WTC11 (cell line): ENCODE measurements at regions not wholly inside any gene's neighbourhood (a gene's known extent, or its start where the extent isn't known, plus 50 kb on each side); places are given as distances from the start of the nearest gene placed in this dataset.

ENCODE experiments used
- ATAC-seq: fragments of 200-7000 bp; cut with Tn5 transposase; 2 replicates; pipeline ENCODE4 v1.10.0; 2021; ENCODE audit warnings: mild to moderate bottlenecking, moderate library complexity
- CTCF ChIA-PET: fragments of 300-600 bp; sonication (Branson Sonifier 250); formaldehyde crosslinking; loops from one replicate; lab custom pipeline; 2021; ENCODE audit warnings: antibody characterized with exemption; lab: Charles Lee
- POLR2A ChIA-PET: fragments of 350-600 bp; sonication (Branson Sonifier 250); formaldehyde crosslinking; loops from one replicate; lab custom pipeline; 2021; ENCODE audit warnings: antibody characterized with exemption; lab: Charles Lee
- DNase-seq: peaks from one replicate; pipeline ENCODE4 v3.0.0; 2021; ENCODE audit warnings: low spot score
- H3K27ac Mint-ChIP-seq: 2 replicates; pipeline ENCODE4 v1.8.0; 2021; ENCODE audit warnings: mixed read lengths
- H3K27me3 Mint-ChIP-seq: 2 replicates; pipeline ENCODE4 v1.8.0; 2021; ENCODE audit warnings: low read depth, mild to moderate bottlenecking, moderate library complexity, mixed read lengths
- H3K36me3 Mint-ChIP-seq: 2 replicates; pipeline ENCODE4 v1.8.0; 2021; ENCODE audit warnings: mixed read lengths
- H3K4me1 Mint-ChIP-seq: 2 replicates; pipeline ENCODE4 v1.8.0; 2022; ENCODE audit warnings: mixed read lengths
- H3K4me3 Mint-ChIP-seq: 2 replicates; pipeline ENCODE4 v1.8.0; 2021; ENCODE audit warnings: mild to moderate bottlenecking, moderate library complexity, mixed read lengths
- H3K9me3 Mint-ChIP-seq: 2 replicates; pipeline ENCODE4 v1.8.0; 2021; ENCODE audit warnings: mixed read lengths
- AFF4 ChIP-seq: sonication (generic); formaldehyde crosslinking; IDR thresholded peaks from 2 replicates; pipeline ENCODE4 v1.8.1; 2023; ENCODE audit warnings: mild to moderate bottlenecking, missing genetic modification reagents, borderline replicate concordance
- CTCF ChIP-seq: fragments of 200-600 bp; IDR thresholded peaks from 2 replicates; pipeline ENCODE4 v1.8.0; 2022; ENCODE audit warnings: antibody characterized with exemption
- ELF4 ChIP-seq: sonication (generic); formaldehyde crosslinking; IDR thresholded peaks from 2 replicates; pipeline ENCODE4 v1.8.1; 2022; ENCODE audit warnings: low read depth, mild to moderate bottlenecking, moderate library complexity, missing genetic modification reagents
- ESRRA ChIP-seq: sonication (generic); formaldehyde crosslinking; IDR thresholded peaks from 2 replicates; pipeline ENCODE4 v1.8.1; 2022; ENCODE audit warnings: mild to moderate bottlenecking, missing genetic modification reagents, borderline replicate concordance
- FOXP4 ChIP-seq: sonication (generic); formaldehyde crosslinking; IDR thresholded peaks from 2 replicates; pipeline ENCODE4 v1.8.0; 2022; ENCODE audit warnings: mild to moderate bottlenecking, missing genetic modification reagents
- HMGXB4 ChIP-seq: sonication (generic); formaldehyde crosslinking; IDR thresholded peaks from 2 replicates; pipeline ENCODE4 v1.8.1; 2023; ENCODE audit warnings: mild to moderate bottlenecking, moderate library complexity, missing genetic modification reagents
- JUN ChIP-seq: sonication (generic); formaldehyde crosslinking; IDR thresholded peaks from 2 replicates; pipeline ENCODE4 v1.8.0; 2023; ENCODE audit warnings: mild to moderate bottlenecking, missing genetic modification reagents
- NR2C2 ChIP-seq: sonication (generic); formaldehyde crosslinking; IDR thresholded peaks from 2 replicates; pipeline ENCODE4 v1.8.0; 2022; ENCODE audit warnings: mild to moderate bottlenecking, missing genetic modification reagents
- RELA ChIP-seq: sonication (generic); formaldehyde crosslinking; IDR thresholded peaks from 2 replicates; pipeline ENCODE4 v1.8.1; 2022; ENCODE audit warnings: missing genetic modification reagents, mild to moderate bottlenecking, borderline replicate concordance
- SOX15 ChIP-seq: fragments of 250-450 bp; sonication (Bioruptor Pico); IDR thresholded peaks from 2 replicates; pipeline ENCODE4 v1.9.0; 2021; ENCODE audit warnings: mild to moderate bottlenecking
- ZNF121 ChIP-seq: sonication (generic); formaldehyde crosslinking; IDR thresholded peaks from 2 replicates; pipeline ENCODE4 v1.8.0; 2023; ENCODE audit warnings: missing genetic modification reagents
- ZNF263 ChIP-seq: sonication (generic); formaldehyde crosslinking; IDR thresholded peaks from 2 replicates; pipeline ENCODE4 v1.8.1; 2022; ENCODE audit warnings: low read depth, mild to moderate bottlenecking, moderate library complexity, missing genetic modification reagents
- ZNF532 ChIP-seq: fragments of 250-450 bp; sonication (Bioruptor Pico); IDR thresholded peaks from 2 replicates; pipeline ENCODE4 v1.9.0; 2021; ENCODE audit warnings: mild to moderate bottlenecking, borderline replicate concordance

GRCh38 chr4:82038936-82039335 is 334.9 kb downstream of the HNRNPD start:
- ATAC-seq (no peak), DNase-seq (no peak)
- no peak for TF ChIP-seq ELF4 (CRISPR knock-in tag)
- no peak for TF ChIP-seq CTCF
- no peak for TF ChIP-seq ZNF532
- TF ChIP-seq ZNF263 (CRISPR knock-in tag) = no peak
- no peak for TF ChIP-seq HMGXB4 (CRISPR knock-in tag)
- no peak for TF ChIP-seq SOX15 (CRISPR knock-in tag)
- no peak for TF ChIP-seq AFF4 (CRISPR knock-in tag)
- TF ChIP-seq FOXP4 (CRISPR knock-in tag) = no peak
- no peak for TF ChIP-seq JUN (CRISPR knock-in tag)
- no peak for TF ChIP-seq ESRRA
- TF ChIP-seq NR2C2 (CRISPR knock-in tag) = no peak
- no peak for TF ChIP-seq ZNF121 (CRISPR knock-in tag)
- TF ChIP-seq RELA = no peak
- peaks cover 27% of the 10 kb centered on the region for H3K27me3 Mint-ChIP-seq
- no peak overlapping the region for H3K27ac Mint-ChIP-seq
- peaks cover 37% of the 10 kb centered on the region for H3K4me1 Mint-ChIP-seq
- ChIA-PET CTCF (interaction anchor here (0.7 to 1.0 kb wide), 4 partner anchors 26 to 246 kb away, joined by 3 to 5 read pairs (median 4); no protein-coding TSS in a partner anchor), POLR2A (interaction anchor here (0.9 kb wide), 1 partner anchor 11 kb away, joined by 3 read pairs; no protein-coding TSS in a partner anchor)
- no peaks in the 10 kb centered on the region for H3K36me3 Mint-ChIP-seq
- no peaks in the 10 kb centered on the region for H3K9me3 Mint-ChIP-seq
- no peak overlapping the region for H3K4me3 Mint-ChIP-seq
